Gastrocnemius medialis (tissue), 4 donors: ENCODE measurements at regions not wholly inside any gene's neighbourhood (a gene's known extent, or its start where the extent isn't known, plus 50 kb on each side); places are given as distances from the start of the nearest gene placed in this dataset.

Experiments used
- ATAC-seq, 2 donors: fragments of 150-250 bp; one replicate each; pipeline ENCODE4 v1.9.1; 2016
- DNase-seq, 2 donors: peaks; one replicate each; pipeline ENCODE4 v3.0.0-alpha.2; 2019
- H3K27ac ChIP-seq, 4 donors: fragments of 200-600 bp; sonication (generic); 1 replicate in 1 of 4; 2 replicates in 3 of 4; pipeline ENCODE4 v1.5.1; 2016 to 2018; ENCODE audit warnings: mild to moderate bottlenecking in 2 of 4, moderate library complexity in 1 of 4
- H3K27me3 ChIP-seq, 3 donors: fragments of 200-600 bp; sonication (generic) in 2 of 3; 1 replicate in 1 of 3; 2 replicates in 2 of 3; pipeline versions ENCODE4 v1.5.1 to v1.6.0; 2016 to 2019; ENCODE audit warnings: mild to moderate bottlenecking in 1 of 3, moderate library complexity in 1 of 3
- H3K36me3 ChIP-seq, 2 donors: fragments of 200-600 bp; sonication (generic) in 1 of 2; one replicate each; pipeline ENCODE4 v1.5.1; 2017 to 2018
- H3K4me1 ChIP-seq, 2 donors: fragments of 200-600 bp; sonication (generic) in 1 of 2; one replicate each; pipeline ENCODE4 v1.5.1; 2016 to 2017; ENCODE audit warnings: mild to moderate bottlenecking in 2 of 2
- H3K4me3 ChIP-seq, 4 donors: fragments of 200-600 bp; sonication (generic) in 3 of 4; 1 replicate in 1 of 4; 2 replicates in 3 of 4; pipeline ENCODE4 v1.5.1; 2016 to 2019; ENCODE audit warnings: mild to moderate bottlenecking in 2 of 4
- H3K9me3 ChIP-seq, 3 donors: fragments of 200-600 bp; sonication (generic) in 2 of 3; 1 replicate in 1 of 3; 2 replicates in 2 of 3; pipeline ENCODE4 v1.5.1; 2016 to 2019
- POLR2A ChIP-seq, 2 donors: fragments of 450-650 bp; IDR thresholded peaks; one replicate each; pipeline ENCODE4 v1.6.1; 2017; ENCODE audit warnings: antibody characterized with exemption in 2 of 2, mild to moderate bottlenecking in 2 of 2, moderate library complexity in 2 of 2
- in situ Hi-C, 4 donors: fragments of 200-750 bp; cut with MboI; loops; one replicate each; pipeline versions ENCODE4 v1.15.0 to v1.8.0; 2017; ENCODE audit warnings: low sequenced_read_pairs in 4 of 4
- intact Hi-C: fragments of 100-400 bp; cut with DNase I; formaldehyde crosslinking; loops from one replicate; pipeline ENCODE4 v1.15.1; 2023; ENCODE audit warnings: low total_unique reads
- TF ChIP-seq, protein P1 (sequence below), 5 experiments: fragments of 450-650 bp in 3 of 5; fragments of 200-600 bp in 2 of 5; sonication (generic) in 2 of 5; IDR thresholded peaks in 4 of 5; conservative IDR thresholded peaks in 1 of 5; 1 replicate in 4 of 5; 2 replicates in 1 of 5; pipeline ENCODE4 v1.5.1; 2016 to 2019; ENCODE audit warnings: antibody characterized with exemption in 5 of 5, mild to moderate bottlenecking in 3 of 5, moderate library complexity in 3 of 5

DNA sequence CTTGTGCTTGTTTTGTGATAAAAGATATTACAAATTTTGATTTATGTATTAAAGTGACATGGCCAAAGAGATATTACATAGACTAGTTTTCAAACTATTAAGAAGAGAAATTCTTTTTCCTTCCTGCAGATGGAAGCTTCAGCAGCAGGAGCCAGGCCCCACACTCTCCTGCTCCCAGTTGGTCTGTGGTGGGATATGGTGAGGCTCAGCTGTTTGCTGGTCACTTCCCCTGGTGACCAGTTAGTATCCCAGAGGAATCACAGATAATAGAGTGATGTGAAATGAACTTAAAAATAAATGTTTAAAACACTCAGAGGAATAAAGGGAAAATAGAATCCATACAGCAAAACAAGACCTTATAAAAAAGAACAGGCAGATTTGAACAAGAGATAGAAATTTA, 154.7 kb downstream of the KTN1 start:
- TF ChIP-seq, protein P1, sequence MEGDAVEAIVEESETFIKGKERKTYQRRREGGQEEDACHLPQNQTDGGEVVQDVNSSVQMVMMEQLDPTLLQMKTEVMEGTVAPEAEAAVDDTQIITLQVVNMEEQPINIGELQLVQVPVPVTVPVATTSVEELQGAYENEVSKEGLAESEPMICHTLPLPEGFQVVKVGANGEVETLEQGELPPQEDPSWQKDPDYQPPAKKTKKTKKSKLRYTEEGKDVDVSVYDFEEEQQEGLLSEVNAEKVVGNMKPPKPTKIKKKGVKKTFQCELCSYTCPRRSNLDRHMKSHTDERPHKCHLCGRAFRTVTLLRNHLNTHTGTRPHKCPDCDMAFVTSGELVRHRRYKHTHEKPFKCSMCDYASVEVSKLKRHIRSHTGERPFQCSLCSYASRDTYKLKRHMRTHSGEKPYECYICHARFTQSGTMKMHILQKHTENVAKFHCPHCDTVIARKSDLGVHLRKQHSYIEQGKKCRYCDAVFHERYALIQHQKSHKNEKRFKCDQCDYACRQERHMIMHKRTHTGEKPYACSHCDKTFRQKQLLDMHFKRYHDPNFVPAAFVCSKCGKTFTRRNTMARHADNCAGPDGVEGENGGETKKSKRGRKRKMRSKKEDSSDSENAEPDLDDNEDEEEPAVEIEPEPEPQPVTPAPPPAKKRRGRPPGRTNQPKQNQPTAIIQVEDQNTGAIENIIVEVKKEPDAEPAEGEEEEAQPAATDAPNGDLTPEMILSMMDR (IDR thresholded peaks at IDR 0.05 in 4 of 5, conservative IDR thresholded peaks at IDR 0.05 in 1 of 5) = no peak
- TF ChIP-seq POLR2A (IDR thresholded peaks at IDR 0.05) = no peak
- H3K4me3 ChIP-seq = no peak overlapping the region
- H3K4me1 ChIP-seq = no peaks in the 10 kb centered on the region
- H3K36me3 ChIP-seq = no peaks in the 10 kb centered on the region
- no peak for DNase-seq
- H3K27me3 ChIP-seq = no peaks in the 10 kb centered on the region
- ATAC-seq = no peak
- no peaks in the 10 kb centered on the region for H3K9me3 ChIP-seq
- intact Hi-C loops (no loop called here), in situ Hi-C loops (loop anchor here in 1 of 4 donors (10.0 kb wide), 1 partner anchor 610 kb away; no protein-coding TSS in a partner anchor)
- H3K27ac ChIP-seq = no peak overlapping the region

DNA sequence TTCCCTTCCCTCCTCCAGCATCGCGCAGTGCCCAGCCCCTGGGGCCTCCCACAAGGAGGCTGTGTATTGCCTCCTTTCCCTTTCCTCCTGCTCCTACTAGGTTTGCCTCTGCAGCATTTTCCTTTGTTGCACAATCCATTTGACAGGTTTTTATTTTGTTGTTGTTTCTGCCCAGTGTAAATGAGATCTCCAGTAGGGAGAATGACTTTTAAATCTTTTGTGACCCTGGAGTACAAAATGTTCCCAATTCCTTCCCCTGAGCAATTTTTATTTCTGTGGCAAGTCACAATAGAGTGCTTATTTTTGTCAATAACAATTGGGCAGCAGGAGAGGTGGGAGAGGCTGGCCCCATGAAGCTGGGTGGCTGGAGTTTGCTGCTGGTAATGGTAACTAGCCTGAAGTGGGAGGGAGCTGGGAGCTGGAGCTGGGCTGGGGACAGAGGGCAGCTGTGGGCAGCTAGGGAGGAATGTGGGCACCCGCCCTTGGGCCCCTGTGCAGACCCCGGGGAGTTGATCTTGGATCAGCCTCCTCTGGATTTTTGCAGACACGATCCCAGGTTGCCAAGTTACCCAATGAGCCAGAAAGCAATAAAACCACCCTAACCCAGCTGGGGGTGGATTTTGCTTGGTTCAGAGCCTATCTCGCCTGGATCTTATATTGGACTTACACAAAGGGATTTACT, 160.1 kb downstream of the KTN1 start:
- Histone ChIP-seq H3K4me3 (no peak overlapping the region), H3K4me1 (no peaks in the 10 kb centered on the region), H3K27ac (peak overlapping the region in 1 of 4 donors; percentile 13), H3K27me3 (no peaks in the 10 kb centered on the region), H3K9me3 (no peaks in the 10 kb centered on the region), H3K36me3 (no peaks in the 10 kb centered on the region)
- ATAC-seq (peak; percentile 62 to 66), DNase-seq (peak in 1 of 2 donors; percentile 19)
- TF ChIP-seq POLR2A (IDR thresholded peaks at IDR 0.05) = no peak
- TF ChIP-seq, protein P1 (IDR thresholded peaks at IDR 0.05 in 4 of 5, conservative IDR thresholded peaks at IDR 0.05 in 1 of 5) = no peak
- intact Hi-C loops (no loop called here), in situ Hi-C loops (loop anchor here in 1 of 4 donors (10.0 kb wide), 1 partner anchor 605 kb away; no protein-coding TSS in a partner anchor)

- intact Hi-C loops = no loop called here
- Histone ChIP-seq H3K27me3 (no peaks in the 10 kb centered on the region), H3K9me3 (no peaks in the 10 kb centered on the region), H3K36me3 (no peaks in the 10 kb centered on the region), H3K4me1 (no peaks in the 10 kb centered on the region), H3K27ac (peak overlapping the region in 1 of 4 donors; percentile 13), H3K4me3 (no peak overlapping the region)
- no peak for TF ChIP-seq POLR2A (IDR thresholded peaks at IDR 0.05)
- TF ChIP-seq, protein P1 (IDR thresholded peaks at IDR 0.05 in 4 of 5, conservative IDR thresholded peaks at IDR 0.05 in 1 of 5) = no peak
- in situ Hi-C loops = no loop called here
- ATAC-seq (peak in 1 of 2 donors; percentile 4), DNase-seq (no peak)
These were observed 160.6 kb downstream of the KTN1 start for GRCh38 chr14:55740649-55740989.

- no peak for ATAC-seq
- no peak for TF ChIP-seq POLR2A (IDR thresholded peaks at IDR 0.05)
- TF ChIP-seq, protein P1 (IDR thresholded peaks at IDR 0.05 in 4 of 5, conservative IDR thresholded peaks at IDR 0.05 in 1 of 5) = no peak
These were observed 161.2 kb downstream of the KTN1 start for GRCh38 chr14:55741240-55741639.

DNA sequence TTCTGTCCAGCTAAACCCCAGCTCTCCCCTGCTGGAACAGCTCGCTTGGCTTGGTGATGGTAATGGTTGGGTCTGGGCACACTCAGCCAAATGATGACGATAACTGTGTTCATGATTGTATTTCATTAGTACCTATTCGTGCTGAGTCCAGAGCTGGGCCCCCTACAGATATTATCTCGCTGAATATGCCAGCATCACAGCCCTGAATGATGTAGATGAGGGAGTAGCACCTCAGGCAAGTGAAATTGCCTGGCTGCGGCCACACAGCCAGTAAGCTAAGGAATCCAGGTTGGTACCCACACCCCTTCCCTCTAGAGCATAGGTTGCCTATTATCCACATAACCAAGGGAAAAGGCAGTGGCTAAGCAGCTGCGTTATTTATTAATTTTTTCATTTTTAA, 163.5 kb downstream of the KTN1 start:
- in situ Hi-C loops (no loop called here), intact Hi-C loops (no loop called here)
- no peak for DNase-seq
- no peaks in the 10 kb centered on the region for H3K27me3 ChIP-seq
- H3K4me1 ChIP-seq = no peaks in the 10 kb centered on the region
- H3K27ac ChIP-seq = no peak overlapping the region
- no peaks in the 10 kb centered on the region for H3K36me3 ChIP-seq
- TF ChIP-seq, protein P1 (IDR thresholded peaks at IDR 0.05 in 4 of 5, conservative IDR thresholded peaks at IDR 0.05 in 1 of 5) = no peak
- no peak for TF ChIP-seq POLR2A (IDR thresholded peaks at IDR 0.05)
- H3K4me3 ChIP-seq = no peak overlapping the region
- ATAC-seq = no peak
- no peaks in the 10 kb centered on the region for H3K9me3 ChIP-seq

More at GRCh38 chr14:55741240-55741639, 161.2 kb downstream of the KTN1 start:
- H3K4me3 ChIP-seq = no peak overlapping the region
- DNase-seq = no peak
- H3K4me1 ChIP-seq = no peaks in the 10 kb centered on the region
- H3K27me3 ChIP-seq = no peaks in the 10 kb centered on the region
- in situ Hi-C loops = no loop called here
- H3K9me3 ChIP-seq = no peaks in the 10 kb centered on the region
- no peaks in the 10 kb centered on the region for H3K36me3 ChIP-seq
- intact Hi-C loops = no loop called here
- no peak overlapping the region for H3K27ac ChIP-seq
